ENCODE measurements at regions not wholly inside any gene's neighbourhood (a gene's known extent, or its start where the extent isn't known, plus 50 kb on each side); places are given as distances from the start of the nearest gene placed in this dataset.

- intact Hi-C loops (cut with micrococcal nuclease) = no loop called here
- ATAC-seq (peak; percentile 83), DNase-seq (peak; percentile 93)
- no peaks in the 10 kb centered on the region for H4K20me1 ChIP-seq (ENCODE audit: low read length)
- CTCF ChIA-PET = no interaction called here
- H3K9me2 ChIP-seq (replicated peaks; ENCODE audit: low read length) = no peaks in the 10 kb centered on the region
- no peak overlapping the region for H2AFZ ChIP-seq (ENCODE audit: low read length)
- no peaks in the 10 kb centered on the region for H3K27me3 ChIP-seq (ENCODE audit: low read length)
- H3K36me3 ChIP-seq (ENCODE audit: low read depth, low read length) = no peaks in the 10 kb centered on the region
- TF ChIP-seq EZH2phosphoT487 (IDR thresholded peaks at IDR 0.05; ENCODE audit: borderline replicate concordance, low read length) = no peak
- H3K9ac ChIP-seq (ENCODE audit: low read length) = peak overlapping the region; percentile 58
- no peaks in the 10 kb centered on the region for H3K9me3 ChIP-seq (ENCODE audit: low read length)
- H3K27ac ChIP-seq (ENCODE audit: low read length) = peak overlapping the region; percentile 90
- H3K4me2 ChIP-seq (ENCODE audit: low read length) = peak overlapping the region; percentile 46
- no TSS peak for BruUV-seq (replicated peaks)
- peaks cover 47% of the 10 kb centered on the region for H3K4me1 ChIP-seq (ENCODE audit: insufficient read depth, low read length)
- no peaks in the 10 kb centered on the region for H3K79me2 ChIP-seq (ENCODE audit: low read length)
- no peak overlapping the region for H3K4me3 ChIP-seq (ENCODE audit: low read length)
- H3F3A ChIP-seq (ENCODE audit: low read length, unreplicated experiment) = peaks cover 14% of the 10 kb centered on the region
- POLR2A ChIA-PET (ENCODE audit: unreplicated experiment) = no interaction called here
Measured at GRCh38 chr12:78698747-78699146, 165.8 kb upstream of the SYT1 start.

GRCh38 chr12:78700565-78700964 lies 164.0 kb upstream of the SYT1 start:
- Histone ChIP-seq H3K79me2 (ENCODE audit: low read length) (no peaks in the 10 kb centered on the region), H3K9me2 (replicated peaks; ENCODE audit: low read length) (no peaks in the 10 kb centered on the region), H3K36me3 (ENCODE audit: low read depth, low read length) (no peaks in the 10 kb centered on the region), H3F3A (ENCODE audit: low read length, unreplicated experiment) (peaks cover 14% of the 10 kb centered on the region), H3K9me3 (ENCODE audit: low read length) (no peaks in the 10 kb centered on the region), H2AFZ (ENCODE audit: low read length) (no peak overlapping the region), H3K27me3 (ENCODE audit: low read length) (no peaks in the 10 kb centered on the region), H3K4me3 (ENCODE audit: low read length) (no peak overlapping the region), H4K20me1 (ENCODE audit: low read length) (no peaks in the 10 kb centered on the region), H3K9ac (ENCODE audit: low read length) (no peak overlapping the region), H3K4me2 (ENCODE audit: low read length) (no peak overlapping the region), H3K4me1 (ENCODE audit: insufficient read depth, low read length) (peaks cover 63% of the 10 kb centered on the region), H3K27ac (ENCODE audit: low read length) (no peak overlapping the region)
- CTCF ChIA-PET = no interaction called here
- ATAC-seq = no peak
- no peak for DNase-seq
- no TSS peak for BruUV-seq (replicated peaks)
- TF ChIP-seq, protein P1, sequence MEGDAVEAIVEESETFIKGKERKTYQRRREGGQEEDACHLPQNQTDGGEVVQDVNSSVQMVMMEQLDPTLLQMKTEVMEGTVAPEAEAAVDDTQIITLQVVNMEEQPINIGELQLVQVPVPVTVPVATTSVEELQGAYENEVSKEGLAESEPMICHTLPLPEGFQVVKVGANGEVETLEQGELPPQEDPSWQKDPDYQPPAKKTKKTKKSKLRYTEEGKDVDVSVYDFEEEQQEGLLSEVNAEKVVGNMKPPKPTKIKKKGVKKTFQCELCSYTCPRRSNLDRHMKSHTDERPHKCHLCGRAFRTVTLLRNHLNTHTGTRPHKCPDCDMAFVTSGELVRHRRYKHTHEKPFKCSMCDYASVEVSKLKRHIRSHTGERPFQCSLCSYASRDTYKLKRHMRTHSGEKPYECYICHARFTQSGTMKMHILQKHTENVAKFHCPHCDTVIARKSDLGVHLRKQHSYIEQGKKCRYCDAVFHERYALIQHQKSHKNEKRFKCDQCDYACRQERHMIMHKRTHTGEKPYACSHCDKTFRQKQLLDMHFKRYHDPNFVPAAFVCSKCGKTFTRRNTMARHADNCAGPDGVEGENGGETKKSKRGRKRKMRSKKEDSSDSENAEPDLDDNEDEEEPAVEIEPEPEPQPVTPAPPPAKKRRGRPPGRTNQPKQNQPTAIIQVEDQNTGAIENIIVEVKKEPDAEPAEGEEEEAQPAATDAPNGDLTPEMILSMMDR (conservative IDR thresholded peaks at IDR 0.05; ENCODE audit: low read depth, low read length) = no peak
- TF ChIP-seq EZH2phosphoT487 (IDR thresholded peaks at IDR 0.05; ENCODE audit: borderline replicate concordance, low read length) (no peak), EZH2 (IDR thresholded peaks at IDR 0.05; ENCODE audit: low read length, unreplicated experiment) (no peak)
- intact Hi-C loops (cut with micrococcal nuclease) = loop anchor here (5.0 to 10.0 kb wide), 2 partner anchors 164 to 293 kb away; partner anchors contain the start of gene SYT1
- POLR2A ChIA-PET (ENCODE audit: unreplicated experiment) = no interaction called here

DNA sequence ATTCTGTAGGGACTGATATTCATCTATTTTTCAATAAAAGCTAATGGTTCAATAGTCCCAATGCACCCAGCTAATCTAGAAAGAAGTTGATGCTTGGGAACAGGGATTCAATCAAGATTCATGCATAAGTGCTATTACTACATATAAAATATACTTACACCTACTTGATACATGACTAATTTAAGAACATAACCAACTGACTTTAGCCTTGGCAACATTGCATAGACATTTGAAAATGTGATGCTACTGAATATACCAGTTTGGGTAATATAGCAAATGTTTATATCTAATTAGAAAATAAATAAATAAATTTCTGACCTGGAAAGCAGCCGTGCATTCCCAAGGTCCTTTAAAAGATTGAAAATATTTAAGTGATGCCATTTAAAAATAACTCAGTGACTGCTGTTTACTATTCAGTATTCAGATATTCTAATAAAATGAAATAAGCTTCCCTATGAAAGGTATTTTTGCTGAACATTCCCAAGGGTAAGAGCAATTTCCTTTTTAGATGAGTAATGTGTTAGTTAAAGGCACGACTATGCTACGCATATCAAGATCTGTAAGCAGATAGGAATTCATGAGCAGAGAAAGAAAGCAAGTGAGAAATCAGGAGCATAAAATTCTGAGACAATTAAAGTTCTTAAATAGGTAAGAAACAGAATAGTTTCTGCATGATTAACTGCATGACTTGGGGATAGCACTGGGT lies 160.6 kb upstream of the SYT1 start:
- ChIA-PET CTCF (interaction anchor here (0.7 kb wide), 1 partner anchor 62 kb away, joined by 4 read pairs; no protein-coding TSS in a partner anchor), POLR2A (ENCODE audit: unreplicated experiment) (no interaction called here)
- Histone ChIP-seq H3K9me2 (replicated peaks; ENCODE audit: low read length) (no peaks in the 10 kb centered on the region), H3K9me3 (ENCODE audit: low read length) (no peaks in the 10 kb centered on the region), H4K20me1 (ENCODE audit: low read length) (no peaks in the 10 kb centered on the region), H3K4me1 (ENCODE audit: insufficient read depth, low read length) (peaks cover 38% of the 10 kb centered on the region), H3F3A (ENCODE audit: low read length, unreplicated experiment) (peaks cover 5% of the 10 kb centered on the region), H3K4me3 (ENCODE audit: low read length) (peak overlapping the region; percentile 7; the same call in 1 of the 2 replicates), H3K79me2 (ENCODE audit: low read length) (no peaks in the 10 kb centered on the region), H2AFZ (ENCODE audit: low read length) (no peak overlapping the region), H3K4me2 (ENCODE audit: low read length) (peak overlapping the region; percentile 70), H3K27ac (ENCODE audit: low read length) (peak overlapping the region; percentile 88), H3K36me3 (ENCODE audit: low read depth, low read length) (no peaks in the 10 kb centered on the region), H3K27me3 (ENCODE audit: low read length) (no peaks in the 10 kb centered on the region), H3K9ac (ENCODE audit: low read length) (peak overlapping the region; percentile 41)
- BruUV-seq (replicated peaks) = no TSS peak
- TF ChIP-seq, protein P1 (conservative IDR thresholded peaks at IDR 0.05; ENCODE audit: low read depth, low read length) = no peak
- TF ChIP-seq EZH2phosphoT487 (IDR thresholded peaks at IDR 0.05; ENCODE audit: borderline replicate concordance, low read length) = no peak
- no peak for TF ChIP-seq EZH2 (IDR thresholded peaks at IDR 0.05; ENCODE audit: low read length, unreplicated experiment)
- DNase-seq (peak; percentile 92), ATAC-seq (peak; percentile 96)
- intact Hi-C loops (cut with micrococcal nuclease) = loop anchor here (2.0 to 10.0 kb wide), 4 partner anchors 135 to 523 kb away; partner anchors contain the start of gene SYT1
